MM.1S (cell line): ENCODE measurements at regions not wholly inside any gene's neighbourhood (a gene's known extent, or its start where the extent isn't known, plus 50 kb on each side); places are given as distances from the start of the nearest gene placed in this dataset.

ENCODE experiments used
- EZH2 ChIP-seq: fragments of 300-600 bp; sonication (generic); optimal IDR thresholded peaks from 2 replicates; pipeline ENCODE3; 2017; ENCODE audit warnings: low read depth, mild to moderate bottlenecking, antibody characterized with exemption, low read length, mixed read lengths
- TF ChIP-seq, protein P1 (sequence below): fragments of 300-600 bp; sonication (generic); IDR thresholded peaks from 2 replicates; pipeline ENCODE4 v1.5.1; 2016; ENCODE audit warnings: antibody characterized with exemption, low read length, mixed read lengths

DNA sequence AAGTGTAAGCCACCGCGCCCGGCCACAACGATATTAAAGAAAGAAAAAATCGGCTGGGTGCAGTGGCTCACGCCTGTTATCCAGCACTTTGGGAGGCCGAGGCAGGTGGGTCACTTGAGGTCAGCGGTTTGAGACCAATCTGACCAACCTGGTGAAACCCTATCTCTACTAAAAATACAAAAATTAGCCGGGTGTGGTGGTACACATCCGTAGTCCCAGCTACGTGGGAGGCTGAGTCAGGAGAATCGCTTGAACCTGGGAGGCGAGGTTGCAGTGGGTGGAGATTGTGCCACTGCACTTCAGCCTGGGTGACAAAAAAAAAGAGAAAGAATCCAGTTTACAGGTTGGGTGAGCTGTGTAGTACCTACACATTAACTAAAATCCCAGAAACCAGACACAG lies 99.9 kb upstream of the CACNA1A start:
- TF ChIP-seq, protein P1, sequence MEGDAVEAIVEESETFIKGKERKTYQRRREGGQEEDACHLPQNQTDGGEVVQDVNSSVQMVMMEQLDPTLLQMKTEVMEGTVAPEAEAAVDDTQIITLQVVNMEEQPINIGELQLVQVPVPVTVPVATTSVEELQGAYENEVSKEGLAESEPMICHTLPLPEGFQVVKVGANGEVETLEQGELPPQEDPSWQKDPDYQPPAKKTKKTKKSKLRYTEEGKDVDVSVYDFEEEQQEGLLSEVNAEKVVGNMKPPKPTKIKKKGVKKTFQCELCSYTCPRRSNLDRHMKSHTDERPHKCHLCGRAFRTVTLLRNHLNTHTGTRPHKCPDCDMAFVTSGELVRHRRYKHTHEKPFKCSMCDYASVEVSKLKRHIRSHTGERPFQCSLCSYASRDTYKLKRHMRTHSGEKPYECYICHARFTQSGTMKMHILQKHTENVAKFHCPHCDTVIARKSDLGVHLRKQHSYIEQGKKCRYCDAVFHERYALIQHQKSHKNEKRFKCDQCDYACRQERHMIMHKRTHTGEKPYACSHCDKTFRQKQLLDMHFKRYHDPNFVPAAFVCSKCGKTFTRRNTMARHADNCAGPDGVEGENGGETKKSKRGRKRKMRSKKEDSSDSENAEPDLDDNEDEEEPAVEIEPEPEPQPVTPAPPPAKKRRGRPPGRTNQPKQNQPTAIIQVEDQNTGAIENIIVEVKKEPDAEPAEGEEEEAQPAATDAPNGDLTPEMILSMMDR = no peak
- no peak for TF ChIP-seq EZH2
